ENCODE measurements at regions not wholly inside any gene's neighbourhood (a gene's known extent, or its start where the extent isn't known, plus 50 kb on each side); places are given as distances from the start of the nearest gene placed in this dataset.

DNA sequence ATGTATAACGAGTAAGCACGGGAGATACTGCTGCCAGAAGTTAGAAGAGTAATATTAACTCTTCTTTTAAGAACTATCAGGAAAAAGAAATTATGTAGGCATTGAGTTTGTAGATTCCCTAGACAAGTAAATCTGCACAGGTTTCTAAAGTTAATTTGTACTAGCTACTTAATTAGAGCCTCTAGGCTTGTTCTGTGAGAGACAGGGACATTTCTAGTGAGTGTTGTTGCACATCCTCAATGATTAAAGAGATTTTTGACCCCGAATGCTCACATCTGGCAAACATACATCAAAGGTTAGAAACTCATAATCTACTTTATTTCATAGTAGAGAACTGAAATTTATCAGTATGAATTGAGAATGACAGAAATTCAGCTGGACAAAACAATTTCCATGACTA is 669.0 kb upstream of the CDH7 start:
- Histone ChIP-seq H3K9me3 (ENCODE audit: insufficient read depth, low read length) (no peaks in the 10 kb centered on the region), H3K27me3 (ENCODE audit: insufficient read depth, insufficient read length) (no peaks in the 10 kb centered on the region), H3K36me3 (ENCODE audit: insufficient read depth, insufficient read length, low read length) (no peaks in the 10 kb centered on the region), H3K4me1 (ENCODE audit: insufficient read depth, insufficient read length) (no peaks in the 10 kb centered on the region), H3K4me3 (ENCODE audit: insufficient read length, low read depth) (no peak overlapping the region), H3K9ac (ENCODE audit: insufficient read length, low read depth) (no peak overlapping the region)
- TF ChIP-seq SUZ12 (IDR thresholded peaks at IDR 0.05; ENCODE audit: extremely low read depth, insufficient read depth, insufficient read length) (no peak), ZNF274 (IDR thresholded peaks at IDR 0.05; ENCODE audit: low read depth, low read length) (no peak), YY1 (IDR thresholded peaks at IDR 0.05; ENCODE audit: insufficient read depth, insufficient read length) (no peak)
- DNase-seq (ENCODE audit: low read depth, low spot score), result no peak

- Histone ChIP-seq H3K4me1 (ENCODE audit: insufficient read depth, insufficient read length) (no peaks in the 10 kb centered on the region), H3K9ac (ENCODE audit: insufficient read length, low read depth) (no peak overlapping the region), H3K36me3 (ENCODE audit: insufficient read depth, insufficient read length, low read length) (no peaks in the 10 kb centered on the region), H3K9me3 (ENCODE audit: insufficient read depth, low read length) (peaks cover 4% of the 10 kb centered on the region), H3K27me3 (ENCODE audit: insufficient read depth, insufficient read length) (no peaks in the 10 kb centered on the region), H3K4me3 (ENCODE audit: insufficient read length, low read depth) (no peak overlapping the region)
- TF ChIP-seq ZNF274 (IDR thresholded peaks at IDR 0.05; ENCODE audit: low read depth, low read length), result no peak
- TF ChIP-seq SUZ12 (IDR thresholded peaks at IDR 0.05; ENCODE audit: extremely low read depth, insufficient read depth, insufficient read length), result no peak
- TF ChIP-seq YY1 (IDR thresholded peaks at IDR 0.05; ENCODE audit: insufficient read depth, insufficient read length), result no peak
- DNase-seq (ENCODE audit: low read depth, low spot score), result no peak
Observed at GRCh38 chr18:65073060-65073550, 677.7 kb upstream of the CDH7 start.

DNA sequence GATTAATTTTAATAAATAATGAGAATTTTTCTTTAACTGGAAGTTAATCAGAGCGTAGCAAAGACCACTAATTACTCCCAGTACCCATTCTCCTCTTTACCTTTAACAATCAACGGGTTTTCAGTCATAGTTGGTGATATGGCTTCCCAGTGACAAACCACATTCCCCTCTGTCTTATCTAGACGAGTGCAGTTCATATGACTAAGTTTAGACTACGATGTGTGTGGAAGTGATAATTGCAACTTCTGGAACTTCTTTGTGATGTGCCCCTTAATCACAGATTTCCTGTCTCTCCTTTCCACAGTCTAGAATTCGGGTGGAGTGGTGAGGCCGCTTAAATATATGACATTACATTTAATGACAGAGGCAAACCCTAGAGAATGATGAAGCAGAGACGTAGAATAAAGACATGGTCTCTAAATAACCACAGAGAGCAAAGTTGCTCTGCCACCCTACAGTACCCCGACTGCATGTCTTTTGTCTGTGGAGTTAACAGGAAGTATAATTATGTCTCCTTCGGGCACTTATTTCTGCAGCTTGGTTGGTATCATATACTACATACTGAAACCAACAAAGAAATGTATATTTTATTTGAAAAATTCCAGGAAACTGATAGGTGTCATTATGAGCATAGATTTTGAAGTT is 693.3 kb upstream of the CDH7 start:
- no peaks in the 10 kb centered on the region for H3K9me3 ChIP-seq (ENCODE audit: insufficient read depth, low read length)
- no peak for DNase-seq (ENCODE audit: low read depth, low spot score)
- no peak overlapping the region for H3K9ac ChIP-seq (ENCODE audit: insufficient read length, low read depth)
- TF ChIP-seq YY1 (IDR thresholded peaks at IDR 0.05; ENCODE audit: insufficient read depth, insufficient read length) (no peak), SUZ12 (IDR thresholded peaks at IDR 0.05; ENCODE audit: extremely low read depth, insufficient read depth, insufficient read length) (no peak), ZNF274 (IDR thresholded peaks at IDR 0.05; ENCODE audit: low read depth, low read length) (no peak)
- no peaks in the 10 kb centered on the region for H3K36me3 ChIP-seq (ENCODE audit: insufficient read depth, insufficient read length, low read length)
- no peaks in the 10 kb centered on the region for H3K4me1 ChIP-seq (ENCODE audit: insufficient read depth, insufficient read length)
- no peaks in the 10 kb centered on the region for H3K27me3 ChIP-seq (ENCODE audit: insufficient read depth, insufficient read length)
- H3K4me3 ChIP-seq (ENCODE audit: insufficient read length, low read depth), result no peak overlapping the region

DNA sequence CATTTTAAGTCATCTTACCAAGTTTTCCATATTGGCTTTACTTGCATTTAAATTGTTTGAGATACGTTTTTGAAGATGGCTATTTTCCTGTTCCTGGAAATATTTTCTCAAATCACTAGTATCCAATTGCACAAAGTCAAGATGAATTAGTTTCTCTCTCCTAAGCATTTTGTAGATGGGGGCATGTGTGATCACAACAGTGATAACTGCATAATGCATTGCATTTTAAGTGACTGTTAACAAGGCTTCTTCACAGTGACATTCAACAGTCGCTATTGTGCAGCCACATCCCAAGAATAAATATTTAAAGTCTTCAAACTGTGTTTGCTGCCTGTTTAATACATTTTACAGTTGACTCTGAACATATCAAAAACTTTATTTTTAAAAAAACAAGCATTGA is 694.2 kb upstream of the CDH7 start:
- TF ChIP-seq ZNF274 (IDR thresholded peaks at IDR 0.05; ENCODE audit: low read depth, low read length), result no peak
- no peak for TF ChIP-seq YY1 (IDR thresholded peaks at IDR 0.05; ENCODE audit: insufficient read depth, insufficient read length)
- Histone ChIP-seq H3K27me3 (ENCODE audit: insufficient read depth, insufficient read length) (no peaks in the 10 kb centered on the region), H3K9ac (ENCODE audit: insufficient read length, low read depth) (no peak overlapping the region), H3K9me3 (ENCODE audit: insufficient read depth, low read length) (no peaks in the 10 kb centered on the region), H3K36me3 (ENCODE audit: insufficient read depth, insufficient read length, low read length) (no peaks in the 10 kb centered on the region), H3K4me1 (ENCODE audit: insufficient read depth, insufficient read length) (no peaks in the 10 kb centered on the region), H3K4me3 (ENCODE audit: insufficient read length, low read depth) (no peak overlapping the region)
- no peak for DNase-seq (ENCODE audit: low read depth, low spot score)

GRCh38 chr18:65049586-65049985 is 701.2 kb upstream of the CDH7 start:
- H3K36me3 ChIP-seq (ENCODE audit: insufficient read depth, insufficient read length, low read length), result no peaks in the 10 kb centered on the region
- no peak overlapping the region for H3K9ac ChIP-seq (ENCODE audit: insufficient read length, low read depth)
- no peak for DNase-seq (ENCODE audit: low read depth, low spot score)
- no peaks in the 10 kb centered on the region for H3K27me3 ChIP-seq (ENCODE audit: insufficient read depth, insufficient read length)
- H3K4me3 ChIP-seq (ENCODE audit: insufficient read length, low read depth), result no peak overlapping the region
- H3K4me1 ChIP-seq (ENCODE audit: insufficient read depth, insufficient read length), result no peaks in the 10 kb centered on the region
- H3K9me3 ChIP-seq (ENCODE audit: insufficient read depth, low read length), result no peaks in the 10 kb centered on the region
- TF ChIP-seq SUZ12 (IDR thresholded peaks at IDR 0.05; ENCODE audit: extremely low read depth, insufficient read depth, insufficient read length), result no peak

- no peak overlapping the region for H3K9ac ChIP-seq (ENCODE audit: insufficient read length, low read depth)
- no peaks in the 10 kb centered on the region for H3K27me3 ChIP-seq (ENCODE audit: insufficient read depth, insufficient read length)
- no peak for TF ChIP-seq ZNF274 (IDR thresholded peaks at IDR 0.05; ENCODE audit: low read depth, low read length)
- TF ChIP-seq SUZ12 (IDR thresholded peaks at IDR 0.05; ENCODE audit: extremely low read depth, insufficient read depth, insufficient read length), result no peak
- TF ChIP-seq YY1 (IDR thresholded peaks at IDR 0.05; ENCODE audit: insufficient read depth, insufficient read length), result no peak
- DNase-seq (ENCODE audit: low read depth, low spot score), result no peak
- H3K9me3 ChIP-seq (ENCODE audit: insufficient read depth, low read length), result no peaks in the 10 kb centered on the region
- H3K4me3 ChIP-seq (ENCODE audit: insufficient read length, low read depth), result no peak overlapping the region
- no peaks in the 10 kb centered on the region for H3K4me1 ChIP-seq (ENCODE audit: insufficient read depth, insufficient read length)
- no peaks in the 10 kb centered on the region for H3K36me3 ChIP-seq (ENCODE audit: insufficient read depth, insufficient read length, low read length)
Observed at GRCh38 chr18:65039578-65039977, 711.2 kb upstream of the CDH7 start.

DNA sequence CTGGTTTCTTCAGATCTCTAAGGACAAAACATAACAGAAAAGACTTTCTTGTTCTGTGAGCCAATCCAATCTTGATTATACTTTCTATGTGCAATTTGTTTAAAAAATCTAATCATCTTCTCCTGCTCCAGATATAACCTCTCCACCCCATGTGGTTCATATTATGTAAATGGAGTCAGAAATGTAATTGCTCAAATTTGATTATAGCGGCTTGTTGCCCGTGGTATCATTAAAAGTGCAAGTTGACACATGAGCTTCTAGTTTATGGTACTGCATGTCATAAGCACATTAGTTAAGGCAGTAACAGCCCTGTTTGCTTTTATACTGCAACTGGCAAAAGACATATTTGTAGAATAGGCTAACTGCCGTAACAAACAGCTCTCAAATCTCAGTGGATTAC is 715.1 kb upstream of the CDH7 start:
- Histone ChIP-seq H3K4me1 (ENCODE audit: insufficient read depth, insufficient read length) (no peaks in the 10 kb centered on the region), H3K36me3 (ENCODE audit: insufficient read depth, insufficient read length, low read length) (no peaks in the 10 kb centered on the region), H3K4me3 (ENCODE audit: insufficient read length, low read depth) (no peak overlapping the region), H3K9ac (ENCODE audit: insufficient read length, low read depth) (no peak overlapping the region), H3K27me3 (ENCODE audit: insufficient read depth, insufficient read length) (no peaks in the 10 kb centered on the region), H3K9me3 (ENCODE audit: insufficient read depth, low read length) (no peaks in the 10 kb centered on the region)
- no peak for DNase-seq (ENCODE audit: low read depth, low spot score)
- TF ChIP-seq SUZ12 (IDR thresholded peaks at IDR 0.05; ENCODE audit: extremely low read depth, insufficient read depth, insufficient read length) (no peak), ZNF274 (IDR thresholded peaks at IDR 0.05; ENCODE audit: low read depth, low read length) (no peak), YY1 (IDR thresholded peaks at IDR 0.05; ENCODE audit: insufficient read depth, insufficient read length) (no peak)
